Karpas-422 (cell line): ENCODE measurements at regions not wholly inside any gene's neighbourhood (a gene's known extent, or its start where the extent isn't known, plus 50 kb on each side); places are given as distances from the start of the nearest gene placed in this dataset.
"Not testable (repeated sequence)": the region's sequence is repeated elsewhere in the genome, so short reads cannot be mapped to it uniquely, and the experiment has no call there.

Experiments
- DNase-seq: peaks from one replicate; pipeline ENCODE4 v3.0.0-alpha.2; 2015
- H2AFZ ChIP-seq: fragments of 200-600 bp; sonication (generic); 2 replicates; pipeline ENCODE4 v1.6.1; 2014; ENCODE audit warnings: antibody characterized with exemption, low read length, mixed read lengths
- H3K27ac ChIP-seq: fragments of 200-600 bp; sonication (generic); 2 replicates; pipeline ENCODE4 v1.5.1; 2014; ENCODE audit warnings: mild to moderate bottlenecking, low read length, moderate library complexity
- H3K27me3 ChIP-seq: fragments of 200-600 bp; sonication (generic); 2 replicates; pipeline ENCODE4 v1.6.1; 2014; ENCODE audit warnings: low read length, mixed read lengths
- H3K36me3 ChIP-seq: fragments of 200-600 bp; sonication (generic); 2 replicates; pipeline ENCODE4 v1.6.1; 2014; ENCODE audit warnings: low read length, mixed read lengths; ENCODE audit not compliant: insufficient read depth
- H3K4me1 ChIP-seq: fragments of 200-600 bp; sonication (generic); 2 replicates; pipeline ENCODE4 v1.6.1; 2014; ENCODE audit warnings: mild to moderate bottlenecking, low read length, mixed read lengths
- H3K4me2 ChIP-seq: fragments of 200-600 bp; sonication (generic); 2 replicates; pipeline ENCODE4 v1.6.1; 2014; ENCODE audit warnings: low read length, low read depth, mild to moderate bottlenecking; ENCODE audit not compliant: poor library complexity, severe bottlenecking
- H3K4me3 ChIP-seq: fragments of 200-600 bp; sonication (generic); 2 replicates; pipeline ENCODE4 v1.5.1; 2014; ENCODE audit warnings: mild to moderate bottlenecking, antibody characterized with exemption, low read length, mixed read lengths
- H3K79me2 ChIP-seq: fragments of 200-600 bp; sonication (generic); 2 replicates; pipeline ENCODE4 v1.6.1; 2014; ENCODE audit warnings: mild to moderate bottlenecking, low read length, mixed read lengths
- H3K9ac ChIP-seq: fragments of 200-600 bp; sonication (generic); 2 replicates; pipeline ENCODE4 v1.6.0; 2014; ENCODE audit warnings: low read length
- H3K9me2 ChIP-seq: fragments of 200-600 bp; sonication (generic), shearing (Covaris generic); replicated peaks from 2 replicates; pipeline ENCODE4 v1.6.0; 2014; ENCODE audit warnings: mild to moderate bottlenecking, low read length, moderate library complexity; ENCODE audit not compliant: insufficient read depth
- H3K9me3 ChIP-seq: fragments of 300-700, 200-600 bp; sonication (generic); 2 replicates; pipeline ENCODE4 v1.6.1; 2014; ENCODE audit warnings: low read length, mixed read lengths
- H4K20me1 ChIP-seq: fragments of 200-600 bp; sonication (generic); 2 replicates; pipeline ENCODE4 v1.6.1; 2014; ENCODE audit warnings: mild to moderate bottlenecking, antibody characterized with exemption, low read length, low read depth; ENCODE audit not compliant: insufficient read depth

DNA sequence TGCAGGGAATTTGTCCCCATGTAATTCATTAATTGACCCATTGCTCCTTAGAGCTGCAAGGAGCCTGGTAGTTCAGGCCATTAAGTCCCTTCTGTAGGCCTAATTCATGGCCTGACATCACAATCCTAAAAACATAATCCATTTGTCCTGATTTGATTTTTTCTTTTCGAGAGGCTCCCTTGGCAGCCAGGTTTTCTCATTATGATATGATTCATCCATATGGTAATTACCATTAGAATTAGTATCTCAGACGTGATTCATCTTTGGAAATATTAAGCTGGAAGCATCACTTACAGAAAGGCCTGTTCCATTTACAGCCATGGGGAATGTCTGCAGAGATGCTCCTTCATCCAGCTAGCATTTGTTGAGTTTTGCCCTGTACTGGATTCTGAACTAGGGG lies 128.5 kb downstream of the PLCE1 start:
- no peak overlapping the region for H3K4me3 ChIP-seq
- no peaks in the 10 kb centered on the region for H3K79me2 ChIP-seq
- H3K4me1 ChIP-seq = no peaks in the 10 kb centered on the region
- no peaks in the 10 kb centered on the region for H3K27me3 ChIP-seq
- no peak overlapping the region for H3K27ac ChIP-seq
- no peaks in the 10 kb centered on the region for H3K36me3 ChIP-seq
- no peak overlapping the region for H2AFZ ChIP-seq
- H3K4me2 ChIP-seq = no peak overlapping the region
- no peaks in the 10 kb centered on the region for H3K9me2 ChIP-seq
- H3K9me3 ChIP-seq = no peaks in the 10 kb centered on the region
- no peak for DNase-seq
- no peak overlapping the region for H3K9ac ChIP-seq
- no peaks in the 10 kb centered on the region for H4K20me1 ChIP-seq

DNA sequence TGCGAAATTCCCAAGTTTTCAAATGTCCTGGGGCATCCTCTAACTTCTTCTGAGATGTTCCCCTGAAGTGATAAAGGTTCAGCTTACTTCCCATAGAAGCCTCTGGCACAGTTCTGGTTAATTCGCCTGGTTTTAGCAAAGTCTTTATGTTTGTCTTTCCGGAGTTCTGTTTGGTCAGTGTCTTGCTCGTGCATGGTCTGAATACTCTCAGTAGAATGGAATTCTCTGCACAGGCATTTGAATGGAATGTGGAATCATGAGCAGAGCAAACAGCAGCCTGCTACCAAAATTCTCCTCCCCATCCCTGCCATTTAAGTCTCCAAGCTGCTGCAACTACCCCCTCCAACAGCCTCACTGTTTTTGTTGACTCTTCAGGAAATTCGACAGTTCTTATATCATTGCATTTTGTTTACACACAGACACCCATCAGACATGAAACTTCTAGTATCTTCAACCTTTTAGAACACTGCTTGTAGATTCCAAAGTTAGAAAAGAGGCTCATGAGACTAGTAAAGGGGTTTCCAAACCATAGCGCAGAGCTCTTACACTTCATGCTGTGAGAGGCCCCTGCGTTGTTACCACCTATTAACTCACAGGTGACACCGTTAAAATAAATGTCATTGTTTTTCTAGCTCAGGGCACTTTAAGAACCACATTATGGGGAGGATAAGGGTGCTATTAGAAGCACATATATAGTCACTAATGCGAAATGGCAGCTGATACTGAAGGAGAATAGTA lies 129.7 kb downstream of the PLCE1 start:
- H3K9ac ChIP-seq = no peak overlapping the region
- no peaks in the 10 kb centered on the region for H3K9me2 ChIP-seq
- no peaks in the 10 kb centered on the region for H3K4me1 ChIP-seq
- H4K20me1 ChIP-seq = no peaks in the 10 kb centered on the region
- no peak for DNase-seq
- no peaks in the 10 kb centered on the region for H3K36me3 ChIP-seq
- H2AFZ ChIP-seq = no peak overlapping the region
- H3K4me3 ChIP-seq = no peak overlapping the region
- H3K9me3 ChIP-seq = no peaks in the 10 kb centered on the region
- H3K4me2 ChIP-seq = no peak overlapping the region
- H3K27me3 ChIP-seq = no peaks in the 10 kb centered on the region
- no peak overlapping the region for H3K27ac ChIP-seq
- no peaks in the 10 kb centered on the region for H3K79me2 ChIP-seq

DNA sequence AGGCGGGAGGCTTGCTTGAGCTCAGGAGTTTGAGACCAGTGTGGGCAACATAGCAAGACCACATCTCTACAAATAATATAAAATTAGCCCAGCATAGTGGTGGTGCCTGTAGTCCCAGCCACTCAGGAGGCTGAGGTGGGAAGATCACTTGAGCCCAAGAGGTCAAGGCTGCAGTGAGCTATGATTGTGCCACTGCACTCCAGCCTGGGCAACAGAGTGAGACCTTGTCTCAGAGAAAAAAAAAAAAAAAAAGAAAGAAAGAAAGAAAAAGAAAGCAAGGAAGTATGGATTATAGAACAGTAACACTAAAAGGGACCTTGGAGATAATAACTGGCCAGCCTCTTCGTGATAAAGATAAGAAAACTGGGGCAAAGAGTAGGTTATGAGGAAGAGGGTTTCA lies 130.4 kb downstream of the PLCE1 start:
- not testable (repeated sequence) for H3K27me3 ChIP-seq, H3K9me3 ChIP-seq, H3K9me2 ChIP-seq, DNase-seq, H3K27ac ChIP-seq, H2AFZ ChIP-seq, H3K4me3 ChIP-seq, H4K20me1 ChIP-seq, H3K79me2 ChIP-seq, H3K9ac ChIP-seq, H3K4me1 ChIP-seq, H3K4me2 ChIP-seq, H3K36me3 ChIP-seq

DNA sequence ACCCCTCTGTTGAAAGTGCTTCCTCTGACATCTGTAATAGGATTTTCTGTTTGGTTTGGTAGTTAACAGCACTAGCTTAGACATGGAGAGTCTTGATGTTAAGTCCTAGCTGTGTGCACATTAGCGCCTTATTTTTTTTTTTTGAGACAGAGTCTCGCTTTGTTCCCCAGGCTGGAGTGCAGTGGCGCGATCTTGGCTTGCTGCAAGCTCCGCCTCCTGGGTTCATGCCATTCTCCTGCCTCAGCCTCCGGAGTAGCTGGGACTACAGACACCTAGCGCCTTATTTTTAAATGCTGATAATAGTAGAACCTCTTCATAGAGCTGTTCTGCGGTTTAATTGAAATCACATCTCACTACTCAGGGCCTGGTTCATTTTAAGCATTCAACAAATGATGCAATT lies 131.5 kb downstream of the PLCE1 start:
- H4K20me1 ChIP-seq, H3K9ac ChIP-seq, DNase-seq, H3K36me3 ChIP-seq, H3K27ac ChIP-seq, H3K9me2 ChIP-seq, H3K4me1 ChIP-seq, H3K4me2 ChIP-seq, H3K4me3 ChIP-seq, H3K79me2 ChIP-seq, H3K27me3 ChIP-seq, H3K9me3 ChIP-seq, H2AFZ ChIP-seq: not testable (repeated sequence)

DNA sequence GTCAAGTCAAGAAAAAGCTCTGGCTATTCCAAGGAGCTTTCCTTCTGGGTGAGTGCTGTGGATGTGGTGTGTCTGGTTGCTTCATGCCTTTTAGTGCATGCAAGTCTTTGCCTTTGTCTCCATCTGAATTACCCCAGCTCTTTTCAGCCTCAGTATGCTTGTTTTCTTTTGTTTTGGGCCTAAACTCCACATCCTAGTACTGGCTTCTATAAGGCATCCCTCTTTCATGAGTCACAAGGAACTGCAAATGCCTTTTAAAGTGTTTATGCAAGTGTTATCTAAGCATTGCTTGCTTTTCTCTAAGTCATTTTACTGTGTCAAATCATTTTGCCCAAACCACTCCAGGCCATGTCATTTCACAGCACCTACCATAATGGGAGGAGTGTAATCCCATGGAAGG lies 132.1 kb downstream of the PLCE1 start:
- H3K9ac ChIP-seq = no peak overlapping the region
- H4K20me1 ChIP-seq = no peaks in the 10 kb centered on the region
- no peak for DNase-seq
- no peak overlapping the region for H2AFZ ChIP-seq
- no peak overlapping the region for H3K27ac ChIP-seq
- no peak overlapping the region for H3K4me3 ChIP-seq
- no peaks in the 10 kb centered on the region for H3K36me3 ChIP-seq
- H3K4me2 ChIP-seq = no peak overlapping the region
- no peaks in the 10 kb centered on the region for H3K79me2 ChIP-seq
- H3K27me3 ChIP-seq = no peaks in the 10 kb centered on the region
- H3K4me1 ChIP-seq = no peaks in the 10 kb centered on the region
- H3K9me3 ChIP-seq = no peaks in the 10 kb centered on the region
- no peaks in the 10 kb centered on the region for H3K9me2 ChIP-seq

DNA sequence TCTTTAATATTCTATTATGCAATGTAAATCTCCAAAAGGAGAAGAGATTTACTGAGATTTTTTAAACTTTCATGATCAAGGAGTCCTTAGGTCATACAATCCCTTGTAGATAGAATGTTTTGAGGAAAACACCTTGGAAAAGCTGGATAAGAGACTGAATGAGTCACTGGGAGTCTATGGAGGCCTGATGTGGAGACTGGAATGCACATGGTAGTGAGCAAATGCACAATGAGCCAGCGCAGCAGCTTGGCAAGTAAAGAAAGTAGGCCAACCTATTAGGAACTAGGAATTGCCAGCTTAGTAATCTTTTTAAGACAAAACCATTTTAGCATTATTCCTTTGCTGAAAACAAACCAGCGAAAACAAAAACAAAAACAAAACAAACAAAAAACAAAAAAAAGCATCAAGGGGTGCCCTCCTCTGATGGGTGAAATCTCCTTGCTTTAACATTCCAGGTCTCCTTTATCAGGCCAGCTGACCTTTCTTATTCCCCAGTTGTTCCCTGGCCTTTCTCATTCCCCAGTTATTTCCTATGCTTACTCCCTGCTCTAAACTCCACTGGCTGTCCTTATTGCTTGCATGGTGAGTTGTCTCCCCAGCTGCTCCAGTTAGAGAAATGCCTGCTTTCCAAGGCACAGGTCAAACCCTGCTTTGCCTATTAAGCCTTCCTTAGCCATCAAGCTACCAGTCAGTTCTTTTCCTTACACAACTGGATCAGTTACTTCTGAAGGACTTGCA lies 135.8 kb downstream of the PLCE1 start:
- no peaks in the 10 kb centered on the region for H3K36me3 ChIP-seq
- H3K4me3 ChIP-seq = no peak overlapping the region
- no peaks in the 10 kb centered on the region for H3K27me3 ChIP-seq
- H3K9me2 ChIP-seq = no peaks in the 10 kb centered on the region
- no peaks in the 10 kb centered on the region for H3K4me1 ChIP-seq
- H3K9ac ChIP-seq = no peak overlapping the region
- H3K4me2 ChIP-seq = no peak overlapping the region
- no peak for DNase-seq
- no peak overlapping the region for H3K27ac ChIP-seq
- no peak overlapping the region for H2AFZ ChIP-seq
- no peaks in the 10 kb centered on the region for H3K79me2 ChIP-seq
- no peaks in the 10 kb centered on the region for H4K20me1 ChIP-seq
- no peaks in the 10 kb centered on the region for H3K9me3 ChIP-seq

DNA sequence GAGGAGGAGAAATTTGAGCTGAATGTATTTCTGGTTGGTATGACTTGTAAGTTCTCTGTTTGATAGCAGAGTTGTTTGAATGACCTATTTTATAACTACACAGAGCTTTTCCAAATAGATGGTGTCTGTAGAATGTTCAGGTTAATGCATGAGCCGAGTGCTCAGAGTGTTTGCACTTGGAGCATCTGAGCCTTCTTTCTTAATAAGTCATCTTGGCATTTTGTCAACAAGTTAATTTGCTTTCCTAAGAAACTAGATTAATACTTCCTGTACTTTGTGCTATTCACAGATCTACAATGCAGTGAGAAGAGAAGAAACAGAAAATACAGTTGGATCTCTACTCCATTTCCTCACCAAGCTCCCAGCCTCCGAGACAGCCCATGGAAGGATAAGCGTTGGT lies 138.2 kb downstream of the PLCE1 start:
- Histone ChIP-seq H3K4me2 (no peak overlapping the region), H3K27me3 (no peaks in the 10 kb centered on the region), H3K27ac (no peak overlapping the region), H3K36me3 (no peaks in the 10 kb centered on the region), H3K9ac (no peak overlapping the region), H3K9me2 (no peaks in the 10 kb centered on the region), H2AFZ (no peak overlapping the region), H4K20me1 (no peaks in the 10 kb centered on the region), H3K79me2 (no peaks in the 10 kb centered on the region), H3K4me1 (no peaks in the 10 kb centered on the region), H3K9me3 (no peaks in the 10 kb centered on the region), H3K4me3 (no peak overlapping the region)
- no peak for DNase-seq

DNA sequence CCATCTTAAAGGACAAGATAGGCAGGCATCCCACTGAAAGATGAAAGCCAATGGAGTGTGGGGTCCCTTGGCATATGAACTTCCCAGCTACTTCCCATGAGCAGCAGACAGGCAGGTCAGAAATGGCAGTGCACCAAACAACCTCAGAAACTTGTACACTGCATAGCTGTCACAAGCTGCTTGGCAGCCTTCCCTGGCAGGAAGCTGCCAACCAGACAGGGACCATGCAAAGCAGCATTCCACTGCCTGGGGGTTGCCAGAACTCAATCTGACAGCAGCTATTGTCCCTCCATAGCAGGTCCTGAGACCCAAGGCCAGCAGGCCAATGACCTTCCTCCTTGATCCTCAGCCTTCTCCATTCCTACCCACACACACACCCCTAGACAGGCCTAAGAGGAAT lies 139.5 kb downstream of the PLCE1 start:
- H3K9me2 ChIP-seq = no peaks in the 10 kb centered on the region
- H2AFZ ChIP-seq = no peak overlapping the region
- H3K9me3 ChIP-seq = no peaks in the 10 kb centered on the region
- H3K4me2 ChIP-seq = no peak overlapping the region
- no peaks in the 10 kb centered on the region for H4K20me1 ChIP-seq
- H3K4me1 ChIP-seq = no peaks in the 10 kb centered on the region
- H3K36me3 ChIP-seq = no peaks in the 10 kb centered on the region
- H3K27me3 ChIP-seq = no peaks in the 10 kb centered on the region
- H3K4me3 ChIP-seq = no peak overlapping the region
- H3K27ac ChIP-seq = no peak overlapping the region
- no peaks in the 10 kb centered on the region for H3K79me2 ChIP-seq
- no peak overlapping the region for H3K9ac ChIP-seq
- DNase-seq = no peak
